HCT116 (cell line): ENCODE measurements at regions not wholly inside any gene's neighbourhood (a gene's known extent, or its start where the extent isn't known, plus 50 kb on each side); places are given as distances from the start of the nearest gene placed in this dataset.

Experiments used
- ATAC-seq: fragments of 200-7000 bp; cut with Tn5 transposase; 2 replicates; pipeline ENCODE4 v1.9.1; 2020; ENCODE audit warnings: mild to moderate bottlenecking, moderate library complexity
- BruUV-seq: library from RNA; stranded (reverse); fragments of 400-500 nt; replicated peaks from 2 replicates; lab custom pipeline; 2021; lab: Mats Ljungman, UMichigan
- CTCF ChIA-PET: fragments of 300-600 bp; sonication (Branson Sonifier 250); formaldehyde crosslinking; loops from one replicate; lab custom pipeline; 2021; ENCODE audit warnings: antibody characterized with exemption; lab: Charles Lee
- POLR2A ChIA-PET: fragments of 300-600, 350-600 bp; sonication (Branson Sonifier 250); formaldehyde crosslinking; loops from one replicate; lab custom pipeline; 2021; ENCODE audit warnings: antibody characterized with exemption; lab: Charles Lee
- RAD21 ChIA-PET, 2 experiments: fragments of 300-600 bp; sonication (Branson Sonifier 250); formaldehyde crosslinking; loops; one replicate each; lab custom pipeline; 2023; ENCODE audit warnings: low total read pairs in 2 of 2; ENCODE audit not compliant: uncharacterized antibody in 2 of 2, unreplicated experiment in 2 of 2, low non-redundant PET in 1 of 2; lab: Charles Lee
- DNase-seq: peaks from one replicate; pipeline ENCODE4 v3.0.0-alpha.2; 2010; ENCODE audit warnings: low read depth, low spot score
- H2AFZ ChIP-seq: fragments of 200-600 bp; shearing (Covaris generic), sonication (generic); 2 replicates; pipeline ENCODE4 v1.6.1; 2017; ENCODE audit warnings: low read depth, mixed run types, mixed read lengths, antibody characterized with exemption, low read length; ENCODE audit not compliant: poor library complexity, severe bottlenecking
- H3K27ac ChIP-seq: 2 replicates; pipeline ENCODE4 v1.5.1; 2012; ENCODE audit warnings: low read depth, low read length
- H3K27me3 ChIP-seq: fragments of 200-600 bp; sonication (generic); 2 replicates; pipeline ENCODE4 v1.6.1; 2016; ENCODE audit warnings: mixed run types, low read length, mixed read lengths; ENCODE audit not compliant: insufficient read depth
- H3K36me3 ChIP-seq, 2 experiments: fragments of 200-500 bp in 1 of 2; fragments of 200-600 bp in 1 of 2; sonication (Bioruptor generic) in 1 of 2; sonication (generic) in 1 of 2; 2 replicates each; pipeline versions ENCODE4 v1.5.1 to v1.6.1; 2014 to 2016; ENCODE audit warnings: low read length in 2 of 2, inconsistent platforms in 1 of 2, mixed read lengths in 1 of 2, mixed run types in 1 of 2; ENCODE audit not compliant: insufficient read depth in 2 of 2, control insufficient read depth in 1 of 2
- H3K4me1 ChIP-seq, 2 experiments: fragments of 200-600 bp in 1 of 2; sonication (generic) in 1 of 2; 2 replicates each; pipeline versions ENCODE4 v1.5.1 to v1.6.1; 2012 to 2017; ENCODE audit warnings: low read length in 2 of 2, inconsistent platforms in 1 of 2, mild to moderate bottlenecking in 1 of 2, mixed read lengths in 1 of 2, mixed run types in 1 of 2, moderate library complexity in 1 of 2; ENCODE audit not compliant: insufficient read depth in 2 of 2, control insufficient read depth in 1 of 2
- H3K4me2 ChIP-seq: fragments of 200-600 bp; sonication (generic); 2 replicates; pipeline ENCODE4 v1.6.1; 2017; ENCODE audit warnings: mixed run types, low read length, mixed read lengths
- H3K4me3 ChIP-seq, 2 experiments: fragments of 200-600 bp in 1 of 2; sonication (generic) in 1 of 2; replicated peaks in 1 of 2; 2 replicates each; pipeline ENCODE4 v1.5.1; 2011 to 2016; ENCODE audit warnings: low read length in 2 of 2, control low read depth in 1 of 2, low read depth in 1 of 2, mild to moderate bottlenecking in 1 of 2, mixed read lengths in 1 of 2, mixed run types in 1 of 2
- H3K79me2 ChIP-seq: fragments of 200-600 bp; sonication (generic); 2 replicates; pipeline ENCODE4 v1.6.1; 2017; ENCODE audit warnings: mild to moderate bottlenecking, mixed run types, low read length, moderate library complexity, mixed read lengths; ENCODE audit not compliant: insufficient read depth
- H3K9ac ChIP-seq: fragments of 200-600 bp; sonication (generic); 2 replicates; pipeline ENCODE4 v1.6.1; 2016; ENCODE audit warnings: low read length, mixed read lengths
- H3K9me2 ChIP-seq: fragments of 200-600 bp; sonication (generic), shearing (Covaris generic); 2 replicates; pipeline ENCODE4 v1.6.1; 2017; ENCODE audit warnings: mixed run types, mild to moderate bottlenecking, moderate library complexity; ENCODE audit not compliant: insufficient read depth
- H3K9me3 ChIP-seq, 2 experiments: fragments of 200-500 bp in 1 of 2; fragments of 200-600 bp in 1 of 2; sonication (Bioruptor generic) in 1 of 2; sonication (generic) in 1 of 2; 2 replicates each; pipeline ENCODE4 v1.6.1; 2014 to 2017; ENCODE audit warnings: low read length in 2 of 2, mixed read lengths in 2 of 2, inconsistent platforms in 1 of 2, low read depth in 1 of 2, mild to moderate bottlenecking in 1 of 2, mixed run types in 1 of 2, moderate library complexity in 1 of 2; ENCODE audit not compliant: control insufficient read depth in 1 of 2, insufficient read depth in 1 of 2
- H4K20me1 ChIP-seq: fragments of 200-600 bp; sonication (generic), shearing (Covaris generic); 2 replicates; pipeline ENCODE4 v1.6.1; 2017; ENCODE audit warnings: mixed run types, mild to moderate bottlenecking, moderate library complexity; ENCODE audit not compliant: insufficient read depth
- CBX3 ChIP-seq: IDR thresholded peaks from 2 replicates; pipeline ENCODE4 v1.6.1; 2012; ENCODE audit warnings: low read depth
- CTCF ChIP-seq, 3 experiments: fragments of 200-600 bp in 1 of 3; sonication (generic) in 1 of 3; IDR thresholded peaks in 2 of 3; conservative IDR thresholded peaks in 1 of 3; 2 replicates each; pipeline ENCODE4 v1.5.1; 2012 to 2017; ENCODE audit warnings: low read depth in 2 of 3, low read length in 2 of 3, antibody characterized with exemption in 1 of 3, borderline replicate concordance in 1 of 3, control low read depth in 1 of 3, mild to moderate bottlenecking in 1 of 3, mixed read lengths in 1 of 3, mixed run types in 1 of 3, moderate library complexity in 1 of 3; ENCODE audit not compliant: insufficient read depth in 1 of 3
- EZH2 ChIP-seq: fragments of 200-600 bp; sonication (generic); IDR thresholded peaks from 2 replicates; pipeline ENCODE4 v1.6.1; 2017; ENCODE audit warnings: antibody characterized with exemption, mixed run types
- POLR2AphosphoS5 ChIP-seq: IDR thresholded peaks from 2 replicates; pipeline ENCODE4 v1.6.1; 2011; ENCODE audit warnings: mild to moderate bottlenecking, low read depth, low read length, moderate library complexity
- REST ChIP-seq: IDR thresholded peaks from 2 replicates; pipeline ENCODE4 v1.6.1; 2012; ENCODE audit warnings: low read depth
- SRF ChIP-seq: IDR thresholded peaks from 2 replicates; pipeline ENCODE4 v1.6.1; 2012; ENCODE audit warnings: low read depth
- YY1 ChIP-seq: IDR thresholded peaks from 2 replicates; pipeline ENCODE4 v1.6.1; 2011; ENCODE audit warnings: low read length, low read depth, moderate library complexity, mild to moderate bottlenecking; ENCODE audit not compliant: insufficient replicate concordance; ENCODE audit errors: extremely low read depth
- ZBTB33 ChIP-seq: IDR thresholded peaks from 2 replicates; pipeline ENCODE4 v1.6.1; 2011; ENCODE audit warnings: mild to moderate bottlenecking, low read length, moderate library complexity; ENCODE audit not compliant: insufficient replicate concordance; ENCODE audit errors: extremely low read depth
- intact Hi-C: fragments of 100-400 bp; cut with micrococcal nuclease; formaldehyde crosslinking; loops from 2 replicates; pipeline ENCODE4 v1.10.0; 2022
- TF ChIP-seq, protein P1 (sequence below): IDR thresholded peaks from 2 replicates; pipeline ENCODE4 v1.6.1; 2012

DNA sequence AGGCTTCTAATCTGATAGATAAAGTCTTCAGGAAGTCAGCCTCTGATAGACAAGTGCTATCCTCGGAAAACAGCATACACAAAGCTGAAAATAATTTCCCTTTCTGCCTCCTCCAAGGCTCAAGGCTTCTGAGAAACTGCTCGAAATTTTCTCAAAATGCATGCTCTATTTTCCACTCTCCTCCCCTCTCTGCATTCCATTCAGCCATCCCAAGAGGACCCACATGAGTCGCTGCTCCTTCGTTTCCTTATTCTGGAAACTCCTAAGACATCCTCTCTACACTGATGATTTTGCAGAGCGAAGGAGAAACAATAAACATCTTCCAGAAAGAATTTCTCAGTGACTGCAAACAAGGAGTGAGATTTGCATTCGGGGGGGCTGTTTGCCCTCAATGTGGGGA is 92.2 kb upstream of the SFSWAP start:
- ChIA-PET POLR2A (no interaction called here), CTCF (no interaction called here)
- no peaks in the 10 kb centered on the region for H3K9me2 ChIP-seq
- H3K4me1 ChIP-seq: no peaks in the 10 kb centered on the region
- ATAC-seq: no peak
- no peak for DNase-seq
- H4K20me1 ChIP-seq: no peaks in the 10 kb centered on the region
- no peak overlapping the region for H3K9ac ChIP-seq
- H3K4me2 ChIP-seq: no peak overlapping the region
- no peaks in the 10 kb centered on the region for H3K36me3 ChIP-seq
- H3K4me3 ChIP-seq: no peak overlapping the region
- no peaks in the 10 kb centered on the region for H3K9me3 ChIP-seq
- no TSS peak for BruUV-seq
- no peak for TF ChIP-seq SRF
- TF ChIP-seq CTCF (IDR thresholded peaks at IDR 0.05 in 2 of 3, conservative IDR thresholded peaks at IDR 0.05 in 1 of 3; ENCODE audit: borderline replicate concordance in 1 of 3, insufficient read depth in 1 of 3, low read depth in 2 of 3, low read length in 2 of 3): no peak
- no peak for TF ChIP-seq CBX3
- TF ChIP-seq, protein P1, sequence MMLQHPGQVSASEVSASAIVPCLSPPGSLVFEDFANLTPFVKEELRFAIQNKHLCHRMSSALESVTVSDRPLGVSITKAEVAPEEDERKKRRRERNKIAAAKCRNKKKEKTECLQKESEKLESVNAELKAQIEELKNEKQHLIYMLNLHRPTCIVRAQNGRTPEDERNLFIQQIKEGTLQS: no peak
- TF ChIP-seq REST: no peak
- no peak for TF ChIP-seq EZH2
- no peak for TF ChIP-seq POLR2AphosphoS5
- no peak for TF ChIP-seq ZBTB33
- TF ChIP-seq YY1: no peak
- TF ChIP-seq, all 23 proteins: peak for 0
- RAD21 ChIA-PET: no interaction called here
- Histone ChIP-seq H3K79me2 (no peaks in the 10 kb centered on the region), H3K27ac (no peak overlapping the region), H2AFZ (no peak overlapping the region), H3K27me3 (peaks cover 17% of the 10 kb centered on the region)
- intact Hi-C loops: no loop called here
